ENCODE measurements at regions not wholly inside any gene's neighbourhood (a gene's known extent, or its start where the extent isn't known, plus 50 kb on each side); places are given as distances from the start of the nearest gene placed in this dataset.

DNA sequence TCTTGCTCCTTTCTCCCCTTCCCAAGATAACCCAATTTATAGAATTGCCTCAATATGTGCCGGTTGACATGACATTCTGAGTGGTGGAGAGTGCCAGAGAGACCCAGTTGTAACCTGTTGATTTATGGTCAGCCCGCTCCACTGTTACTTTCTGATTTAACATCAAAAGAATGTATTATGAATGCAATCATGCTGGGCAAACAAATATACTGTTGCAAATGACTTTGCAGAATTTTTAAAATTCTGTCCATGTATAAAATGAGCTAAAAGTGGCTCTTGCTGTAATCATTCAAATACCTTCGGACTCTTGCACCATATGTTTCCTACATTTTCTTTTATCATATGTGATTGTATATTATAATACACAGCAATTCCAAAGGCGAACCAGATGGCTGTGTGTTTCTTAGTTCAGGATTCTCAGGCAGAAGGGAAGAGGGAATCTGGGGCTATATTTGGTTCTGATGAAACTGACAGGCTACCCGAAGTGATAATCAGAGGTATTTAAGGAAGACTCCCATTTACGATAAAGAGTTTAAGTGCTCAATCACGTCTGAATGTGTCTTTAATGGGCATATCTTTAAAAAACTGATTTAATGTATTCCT, 131.7 kb downstream of the CLCN4 start:
- no peak for TF ChIP-seq CTCF (IDR thresholded peaks at IDR 0.05; ENCODE audit: control insufficient read depth, extremely low read depth, insufficient read depth)
- H3K4me3 ChIP-seq (ENCODE audit: low read depth, low read length): no peak overlapping the region
- no peak for DNase-seq (ENCODE audit: low read depth)

DNA sequence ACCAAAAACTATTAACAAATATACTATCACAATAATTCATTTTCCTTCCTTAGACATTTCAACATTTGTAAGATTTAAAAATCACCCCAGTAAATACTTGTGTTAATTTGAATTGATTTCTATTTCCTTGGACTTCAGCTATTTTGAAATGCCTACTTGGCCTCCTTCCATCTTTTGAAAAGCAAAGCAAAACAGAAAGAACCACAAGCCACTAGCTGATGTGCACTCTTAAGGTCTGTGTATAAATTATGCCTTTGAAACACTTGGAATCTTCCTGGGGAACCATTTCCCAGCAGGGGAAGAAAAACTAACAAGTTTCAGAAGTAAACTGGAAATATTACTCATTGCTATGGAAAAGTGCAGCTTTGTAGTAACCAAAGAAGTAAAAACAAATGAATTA, 139.8 kb downstream of the CLCN4 start:
- H3K4me3 ChIP-seq (ENCODE audit: low read depth, low read length): no peak overlapping the region
- no peak for DNase-seq (ENCODE audit: low read depth)
- no peak for TF ChIP-seq CTCF (IDR thresholded peaks at IDR 0.05; ENCODE audit: control insufficient read depth, extremely low read depth, insufficient read depth)

DNA sequence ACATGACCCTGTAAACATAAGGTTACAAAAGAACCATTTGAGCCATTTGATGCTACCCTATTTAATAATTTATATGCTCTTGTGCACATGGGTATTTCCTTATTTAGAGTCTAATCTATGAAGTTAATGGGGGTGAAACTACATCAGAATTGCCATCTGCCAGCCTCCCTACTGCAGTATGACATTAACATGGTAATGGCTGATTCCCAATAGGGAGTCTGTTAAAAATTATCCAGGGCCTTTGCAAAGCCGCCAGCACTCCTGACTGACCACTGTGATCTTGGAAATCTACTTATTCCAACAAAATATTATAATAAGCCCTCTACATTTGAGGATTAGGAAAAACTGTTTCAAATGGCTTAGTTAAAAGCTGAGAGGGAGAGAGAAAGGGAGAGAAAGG, 153.7 kb downstream of the CLCN4 start:
- DNase-seq (ENCODE audit: low read depth): no peak
- no peak for TF ChIP-seq CTCF (IDR thresholded peaks at IDR 0.05; ENCODE audit: control insufficient read depth, extremely low read depth, insufficient read depth)

GRCh38 chrX:10314530-10315104, 157.8 kb downstream of the CLCN4 start:
- H3K4me3 ChIP-seq (ENCODE audit: low read depth, low read length): no peak overlapping the region
- no peak for DNase-seq (ENCODE audit: low read depth)
- TF ChIP-seq CTCF (IDR thresholded peaks at IDR 0.05; ENCODE audit: control insufficient read depth, extremely low read depth, insufficient read depth): no peak

More for the DNA sequence above, 153.7 kb downstream of the CLCN4 start:
- no peak overlapping the region for H3K4me3 ChIP-seq (ENCODE audit: low read depth, low read length)

GRCh38 chrX:10325611-10326010, 168.8 kb downstream of the CLCN4 start:
- no peak for DNase-seq (ENCODE audit: low read depth)
- H3K4me3 ChIP-seq (ENCODE audit: low read depth, low read length): no peak overlapping the region
- no peak for TF ChIP-seq CTCF (IDR thresholded peaks at IDR 0.05; ENCODE audit: control insufficient read depth, extremely low read depth, insufficient read depth)

GRCh38 chrX:10326578-10326977, 169.8 kb downstream of the CLCN4 start:
- peak; percentile 46 for TF ChIP-seq CTCF (IDR thresholded peaks at IDR 0.05; ENCODE audit: control insufficient read depth, extremely low read depth, insufficient read depth)
- no peak for DNase-seq (ENCODE audit: low read depth)
- H3K4me3 ChIP-seq (ENCODE audit: low read depth, low read length): no peak overlapping the region

- DNase-seq (ENCODE audit: low read depth): no peak
- no peak for TF ChIP-seq CTCF (IDR thresholded peaks at IDR 0.05; ENCODE audit: control insufficient read depth, extremely low read depth, insufficient read depth)
- no peak overlapping the region for H3K4me3 ChIP-seq (ENCODE audit: low read depth, low read length)
Observed at GRCh38 chrX:10327651-10328050, 170.9 kb downstream of the CLCN4 start.
